Neural cell (in vitro differentiated cells): ENCODE measurements at regions not wholly inside any gene's neighbourhood (a gene's known extent, or its start where the extent isn't known, plus 50 kb on each side); places are given as distances from the start of the nearest gene placed in this dataset.

Experiments used
- H2AFZ ChIP-seq: fragments of 200-600, 300-800 bp; sonication (generic), shearing (Covaris generic); 2 replicates; pipeline ENCODE4 v1.6.0; 2014; ENCODE audit warnings: low read depth, mild to moderate bottlenecking, antibody characterized with exemption, low read length, moderate library complexity
- H3F3A ChIP-seq: fragments of 200-600 bp; shearing (Covaris generic); 2 replicates; pipeline ENCODE4 v1.6.1; 2016; ENCODE audit warnings: mild to moderate bottlenecking, moderate library complexity, mixed read lengths, antibody characterized with exemption, low read length; ENCODE audit not compliant: insufficient read depth, poor library complexity, severe bottlenecking
- H3K27ac ChIP-seq: fragments of 200-600, 300-800 bp; sonication (generic), shearing (Covaris generic); 2 replicates; pipeline ENCODE4 v1.5.1; 2014; ENCODE audit warnings: mild to moderate bottlenecking, low read length, moderate library complexity
- H3K27me3 ChIP-seq: fragments of 300-800, 200-600 bp; sonication (generic), shearing (Covaris generic); 2 replicates; pipeline ENCODE4 v1.6.0; 2014; ENCODE audit warnings: mild to moderate bottlenecking, low read depth, low read length, moderate library complexity; ENCODE audit not compliant: insufficient read depth
- H3K36me3 ChIP-seq: fragments of 300-800, 200-600 bp; sonication (generic), shearing (Covaris generic); 2 replicates; pipeline ENCODE4 v1.5.1; 2014; ENCODE audit warnings: mild to moderate bottlenecking, antibody characterized with exemption, low read length, moderate library complexity; ENCODE audit not compliant: insufficient read depth
- H3K4me2 ChIP-seq: fragments of 300-800, 200-600 bp; sonication (generic), shearing (Covaris generic); 2 replicates; pipeline ENCODE4 v1.6.0; 2014; ENCODE audit warnings: mild to moderate bottlenecking, low read length
- H3K4me3 ChIP-seq: fragments of 300-800, 200-600 bp; sonication (generic), shearing (Covaris generic); 2 replicates; pipeline ENCODE4 v1.5.1; 2014; ENCODE audit warnings: mild to moderate bottlenecking, low read length, moderate library complexity
- H3K79me2 ChIP-seq: fragments of 200-600 bp; shearing (Covaris generic); replicated peaks from 2 replicates; pipeline ENCODE4 v1.6.0; 2014; ENCODE audit warnings: mild to moderate bottlenecking, low read length, moderate library complexity; ENCODE audit not compliant: insufficient read depth
- H3K9ac ChIP-seq: fragments of 300-800, 200-600 bp; sonication (generic), shearing (Covaris generic); 2 replicates; pipeline ENCODE4 v1.6.1; 2016; ENCODE audit warnings: mild to moderate bottlenecking, low read length, mixed read lengths
- H3K9me2 ChIP-seq: fragments of 200-600 bp; shearing (Covaris generic); 2 replicates; pipeline ENCODE4 v1.6.1; 2016; ENCODE audit warnings: mild to moderate bottlenecking, low read length, mixed read lengths; ENCODE audit not compliant: insufficient read depth
- H3K9me3 ChIP-seq: fragments of 200-600, 300-800 bp; sonication (generic), shearing (Covaris generic); 2 replicates; pipeline ENCODE4 v1.6.1; 2016; ENCODE audit warnings: mild to moderate bottlenecking, mixed run types, low read length, moderate library complexity, mixed read lengths
- H4K20me1 ChIP-seq: fragments of 200-600 bp; shearing (Covaris generic); 2 replicates; pipeline ENCODE4 v1.6.1; 2016; ENCODE audit warnings: mild to moderate bottlenecking, mixed run types; ENCODE audit not compliant: insufficient read depth
- CTCF ChIP-seq: fragments of 450-650 bp; IDR thresholded peaks from 2 replicates; pipeline ENCODE4 v1.5.1; 2014; ENCODE audit warnings: antibody characterized with exemption, mild to moderate bottlenecking, moderate library complexity; ENCODE audit not compliant: poor library complexity, severe bottlenecking
- EP300 ChIP-seq: fragments of 450-650 bp; conservative IDR thresholded peaks from 2 replicates; pipeline ENCODE4 v1.6.1; 2014; ENCODE audit warnings: antibody characterized with exemption, mild to moderate bottlenecking, moderate library complexity; ENCODE audit not compliant: poor library complexity, severe bottlenecking
- EZH2 ChIP-seq: fragments of 200-600, 300-800 bp; shearing (Covaris generic), sonication (generic); IDR thresholded peaks from 2 replicates; pipeline ENCODE4 v1.6.1; 2014; ENCODE audit warnings: antibody characterized with exemption, low read length, borderline replicate concordance, mild to moderate bottlenecking; ENCODE audit not compliant: insufficient read depth, poor library complexity, severe bottlenecking
- MXI1 ChIP-seq: fragments of 450-650 bp; conservative IDR thresholded peaks from 2 replicates; pipeline ENCODE4 v1.6.1; 2014; ENCODE audit warnings: antibody characterized with exemption, mild to moderate bottlenecking; ENCODE audit not compliant: poor library complexity, severe bottlenecking
- POLR2AphosphoS5 ChIP-seq: IDR thresholded peaks from 2 replicates; pipeline ENCODE4 v1.6.1; 2012
- RAD21 ChIP-seq: fragments of 450-650 bp; conservative IDR thresholded peaks from 2 replicates; pipeline ENCODE4 v1.6.1; 2014; ENCODE audit warnings: antibody characterized with exemption, mild to moderate bottlenecking, moderate library complexity
- REST ChIP-seq: IDR thresholded peaks from 2 replicates; pipeline ENCODE4 v1.6.1; 2012; ENCODE audit warnings: borderline replicate concordance
- SMC3 ChIP-seq: fragments of 450-650 bp; conservative IDR thresholded peaks from 2 replicates; pipeline ENCODE4 v1.6.1; 2014; ENCODE audit warnings: antibody characterized with exemption, mild to moderate bottlenecking, moderate library complexity; ENCODE audit not compliant: poor library complexity
- TAF1 ChIP-seq: IDR thresholded peaks from 2 replicates; pipeline ENCODE4 v1.6.1; 2012; ENCODE audit warnings: low read depth

GRCh38 chr1:82400521-82400920, 599.8 kb downstream of the ADGRL2 start:
- Histone ChIP-seq H4K20me1 (no peaks in the 10 kb centered on the region), H3K27me3 (no peaks in the 10 kb centered on the region), H3K36me3 (no peaks in the 10 kb centered on the region), H3K4me2 (no peak overlapping the region), H3K9me3 (no peaks in the 10 kb centered on the region), H3K79me2 (no peaks in the 10 kb centered on the region), H3K9me2 (no peaks in the 10 kb centered on the region), H3K9ac (no peak overlapping the region), H3F3A (no peaks in the 10 kb centered on the region), H2AFZ (no peak overlapping the region), H3K27ac (no peak overlapping the region), H3K4me3 (no peak overlapping the region)
- TF ChIP-seq MXI1 (no peak), EZH2 (no peak), TAF1 (no peak), REST (no peak), EP300 (no peak), SMC3 (no peak), CTCF (no peak), RAD21 (no peak), POLR2AphosphoS5 (no peak)

- TF ChIP-seq RAD21 (no peak), CTCF (no peak), SMC3 (no peak), MXI1 (no peak), REST (no peak), EP300 (no peak), POLR2AphosphoS5 (no peak), EZH2 (no peak), TAF1 (no peak)
- no peak overlapping the region for H3K4me2 ChIP-seq
- H4K20me1 ChIP-seq = no peaks in the 10 kb centered on the region
These were observed 598.4 kb downstream of the ADGRL2 start for GRCh38 chr1:82399093-82399492.

More at GRCh38 chr1:82399093-82399492, 598.4 kb downstream of the ADGRL2 start:
- Histone ChIP-seq H3K79me2 (no peaks in the 10 kb centered on the region), H2AFZ (no peak overlapping the region), H3F3A (no peaks in the 10 kb centered on the region), H3K4me3 (no peak overlapping the region), H3K27ac (no peak overlapping the region), H3K36me3 (no peaks in the 10 kb centered on the region), H3K9me2 (no peaks in the 10 kb centered on the region), H3K27me3 (no peaks in the 10 kb centered on the region), H3K9ac (no peak overlapping the region), H3K9me3 (no peaks in the 10 kb centered on the region)
